ENCODE measurements at regions not wholly inside any gene's neighbourhood (a gene's known extent, or its start where the extent isn't known, plus 50 kb on each side); places are given as distances from the start of the nearest gene placed in this dataset.
"Not testable (repeated sequence)": the region's sequence is repeated elsewhere in the genome, so short reads cannot be mapped to it uniquely, and the experiment has no call there.

DNA sequence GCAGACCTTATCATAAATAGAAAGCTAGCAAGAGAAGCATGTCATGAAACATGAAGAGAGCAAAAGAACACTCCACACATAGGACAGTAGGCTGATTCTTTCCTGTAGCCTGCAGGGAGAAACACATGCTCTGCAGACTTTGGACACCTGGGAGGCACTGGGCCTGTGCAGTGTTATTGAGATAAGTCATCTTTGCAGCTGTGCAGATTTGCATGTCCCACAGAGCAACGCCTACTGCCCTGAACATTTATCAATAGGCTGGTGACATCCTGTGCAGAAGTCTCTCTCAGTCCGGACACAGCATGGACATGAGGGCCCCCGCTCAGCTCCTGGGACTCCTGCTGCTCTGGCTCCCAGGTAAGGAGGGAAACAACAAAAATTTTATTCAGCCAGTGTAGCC, 1277.1 kb downstream of the RPIA start:
- TF ChIP-seq, protein P1, sequence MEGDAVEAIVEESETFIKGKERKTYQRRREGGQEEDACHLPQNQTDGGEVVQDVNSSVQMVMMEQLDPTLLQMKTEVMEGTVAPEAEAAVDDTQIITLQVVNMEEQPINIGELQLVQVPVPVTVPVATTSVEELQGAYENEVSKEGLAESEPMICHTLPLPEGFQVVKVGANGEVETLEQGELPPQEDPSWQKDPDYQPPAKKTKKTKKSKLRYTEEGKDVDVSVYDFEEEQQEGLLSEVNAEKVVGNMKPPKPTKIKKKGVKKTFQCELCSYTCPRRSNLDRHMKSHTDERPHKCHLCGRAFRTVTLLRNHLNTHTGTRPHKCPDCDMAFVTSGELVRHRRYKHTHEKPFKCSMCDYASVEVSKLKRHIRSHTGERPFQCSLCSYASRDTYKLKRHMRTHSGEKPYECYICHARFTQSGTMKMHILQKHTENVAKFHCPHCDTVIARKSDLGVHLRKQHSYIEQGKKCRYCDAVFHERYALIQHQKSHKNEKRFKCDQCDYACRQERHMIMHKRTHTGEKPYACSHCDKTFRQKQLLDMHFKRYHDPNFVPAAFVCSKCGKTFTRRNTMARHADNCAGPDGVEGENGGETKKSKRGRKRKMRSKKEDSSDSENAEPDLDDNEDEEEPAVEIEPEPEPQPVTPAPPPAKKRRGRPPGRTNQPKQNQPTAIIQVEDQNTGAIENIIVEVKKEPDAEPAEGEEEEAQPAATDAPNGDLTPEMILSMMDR (IDR thresholded peaks at IDR 0.05): not testable (repeated sequence)
- not testable (repeated sequence) for TF ChIP-seq POLR2AphosphoS5 (IDR thresholded peaks at IDR 0.05; ENCODE audit: insufficient read depth in 1 of 2, low read depth in 1 of 2)

All from vagina (tissue), 2 donors.